Right cardiac atrium (tissue), 5 donors: ENCODE measurements at regions not wholly inside any gene's neighbourhood (a gene's known extent, or its start where the extent isn't known, plus 50 kb on each side); places are given as distances from the start of the nearest gene placed in this dataset.
"Not testable (repeated sequence)": the region's sequence is repeated elsewhere in the genome, so short reads cannot be mapped to it uniquely, and the experiment has no call there.

Experiments
- ATAC-seq, 2 donors: fragments of 200-7000 bp; cut with Tn5 transposase; one replicate each; pipeline versions ENCODE4 v1.8.0 to v1.9.1; 2020; ENCODE audit warnings: moderate library complexity in 2 of 2, mild to moderate bottlenecking in 1 of 2
- DNase-seq, 3 donors: peaks; one replicate each; pipeline ENCODE4 v3.0.0-alpha.2; 2020
- H3K27ac ChIP-seq: one replicate; pipeline ENCODE4 v1.5.1; 2013; ENCODE audit warnings: mild to moderate bottlenecking, low read length, control low read depth, moderate library complexity
- H3K27me3 ChIP-seq: one replicate; pipeline ENCODE4 v1.6.1; 2013; ENCODE audit not compliant: control insufficient read depth, insufficient read depth
- H3K4me1 ChIP-seq: one replicate; pipeline ENCODE4 v1.6.1; 2013; ENCODE audit warnings: low read length; ENCODE audit not compliant: control insufficient read depth, insufficient read depth
- H3K4me3 ChIP-seq: one replicate; pipeline ENCODE4 v1.5.1; 2013; ENCODE audit warnings: low read length, control low read depth
- H3K9me3 ChIP-seq: one replicate; pipeline ENCODE4 v1.6.1; 2013; ENCODE audit warnings: low read length; ENCODE audit not compliant: control insufficient read depth
- WGBS: extraction: QIAGEN DNeasy Blood & Tissue Kit; methylation state at CpG from one replicate; pipeline ENCODE4 v1.1.7; 2013; 5-methylcytosine and 5-hydroxymethylcytosine counted together
- intact Hi-C, 4 donors: fragments of 100-400 bp; cut with DNase I; formaldehyde crosslinking; loops; one replicate each; pipeline versions ENCODE4 v1.11.0 to v1.14.0; 2022 to 2023
- donor health status: healthy with polysubstance abuse.
- donor health status: DM: no; HTN: yes; CAD: no.
- donor health status: DM: no; HTN: no; CAD: no.
- donor health status: DM: no; HTN: yes; CAD: no; lungs with severe emphysema.
- donor health status: DM: yes; HTN: yes; CAD: no.

DNA sequence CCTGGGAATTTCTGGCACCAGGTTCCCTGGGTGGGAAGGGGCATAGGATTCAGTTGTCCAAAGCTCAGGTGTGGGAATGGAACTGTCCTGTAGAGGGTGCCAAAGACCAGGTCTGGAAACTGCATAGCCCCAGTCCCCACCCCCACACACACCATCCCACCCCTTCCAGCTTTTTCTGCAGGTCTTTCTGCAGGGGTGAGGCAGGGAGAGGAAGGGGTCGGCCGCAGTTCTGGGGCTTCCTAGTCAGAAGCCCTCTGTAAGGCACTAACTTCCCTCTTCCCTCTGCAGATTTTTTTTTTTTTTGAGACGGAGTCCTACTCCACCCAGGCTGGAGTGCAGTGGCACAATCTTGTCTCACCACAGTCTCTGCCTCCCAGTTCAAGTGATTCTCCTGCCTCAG lies 1949.7 kb downstream of the FOXD4L5 start:
- 51% methylated on average over 3 of the region's 3 CpGs for whole genome bisulfite sequencing
- ATAC-seq: not testable (repeated sequence)
- peak; percentile 17 to 53 (median 29) for DNase-seq

DNA sequence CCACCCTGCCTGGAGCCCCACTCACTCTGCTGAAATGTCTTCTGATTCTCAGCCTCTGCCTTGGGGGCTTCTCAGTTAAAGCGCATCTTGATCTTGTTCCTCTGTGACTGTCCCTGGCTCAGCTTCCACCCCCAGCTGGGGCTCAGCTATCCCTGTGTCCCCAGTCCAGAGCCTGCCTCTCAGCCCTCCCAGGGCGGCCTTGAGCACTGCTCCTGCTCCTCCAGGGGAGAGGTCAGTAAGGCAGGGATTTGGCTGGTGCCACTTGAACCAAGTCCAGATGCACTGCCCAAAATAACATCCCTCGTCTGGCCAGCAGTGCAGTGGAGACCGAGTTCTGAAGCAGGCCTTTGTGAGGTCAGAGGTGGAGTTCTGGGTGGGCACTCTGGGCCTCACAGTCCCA lies 1950.8 kb downstream of the FOXD4L5 start:
- intact Hi-C loops, H3K27me3 ChIP-seq, H3K9me3 ChIP-seq, H3K27ac ChIP-seq, H3K4me3 ChIP-seq, ATAC-seq, H3K4me1 ChIP-seq: not testable (repeated sequence)
- 25% methylated on average over 1 of the region's 4 CpGs for WGBS
- DNase-seq: peak; percentile 68 to 87 (median 86)

More for the DNA sequence above, 1949.7 kb downstream of the FOXD4L5 start:
- H3K27ac ChIP-seq, H3K4me1 ChIP-seq, H3K27me3 ChIP-seq, intact Hi-C loops, H3K9me3 ChIP-seq, H3K4me3 ChIP-seq: not testable (repeated sequence)

DNA sequence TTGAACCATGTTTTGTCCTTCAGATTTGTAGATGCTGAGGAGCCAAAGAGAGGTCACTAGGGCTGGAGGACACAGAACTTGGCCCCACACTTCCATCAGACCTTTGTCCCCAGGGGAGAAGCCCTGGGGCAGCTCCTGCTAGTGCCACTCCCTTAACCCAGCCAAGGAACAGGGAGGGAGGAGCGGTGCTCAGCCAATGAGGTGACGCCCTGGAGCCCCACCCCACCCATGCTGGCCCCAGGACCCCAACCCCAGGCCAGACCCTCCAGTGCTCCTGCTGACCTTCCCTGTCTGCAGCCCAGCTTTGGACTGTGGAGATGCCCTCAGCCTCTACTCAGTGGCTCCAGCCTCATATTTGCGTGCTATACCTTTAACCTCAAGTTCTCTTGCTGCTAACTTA lies 1951.9 kb downstream of the FOXD4L5 start:
- H3K27ac ChIP-seq, H3K27me3 ChIP-seq, intact Hi-C loops, H3K4me3 ChIP-seq, ATAC-seq, H3K4me1 ChIP-seq, H3K9me3 ChIP-seq: not testable (repeated sequence)
- peak in 2 of 3 donors; percentile 40 to 75 for DNase-seq
- 81% methylated on average over 2 of the region's 3 CpGs for WGBS

DNA sequence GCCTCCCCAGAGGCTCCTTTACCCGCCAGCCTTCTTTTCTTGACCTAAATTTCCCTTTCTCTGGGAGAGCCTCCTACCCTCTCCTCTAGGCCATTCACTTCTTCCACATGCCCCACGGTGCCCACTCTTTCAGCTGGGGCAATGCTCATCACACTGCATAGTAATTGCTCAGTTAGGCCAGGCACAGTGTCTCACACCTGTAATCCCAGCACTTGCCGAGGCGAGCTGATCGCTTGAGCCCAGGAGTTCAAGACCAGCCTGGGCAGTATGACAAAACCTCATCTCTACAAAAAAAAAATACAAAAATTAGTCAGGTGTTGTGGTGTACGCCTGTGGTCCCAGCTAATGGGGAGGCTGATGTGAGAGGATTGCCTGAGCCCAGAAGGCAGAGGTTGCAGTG lies 1956.7 kb downstream of the FOXD4L5 start:
- H3K4me1 ChIP-seq, H3K4me3 ChIP-seq, H3K27ac ChIP-seq, H3K27me3 ChIP-seq, intact Hi-C loops, ATAC-seq, DNase-seq, H3K9me3 ChIP-seq: not testable (repeated sequence)
- WGBS: 98% methylated on average over 5 of the region's 6 CpGs

DNA sequence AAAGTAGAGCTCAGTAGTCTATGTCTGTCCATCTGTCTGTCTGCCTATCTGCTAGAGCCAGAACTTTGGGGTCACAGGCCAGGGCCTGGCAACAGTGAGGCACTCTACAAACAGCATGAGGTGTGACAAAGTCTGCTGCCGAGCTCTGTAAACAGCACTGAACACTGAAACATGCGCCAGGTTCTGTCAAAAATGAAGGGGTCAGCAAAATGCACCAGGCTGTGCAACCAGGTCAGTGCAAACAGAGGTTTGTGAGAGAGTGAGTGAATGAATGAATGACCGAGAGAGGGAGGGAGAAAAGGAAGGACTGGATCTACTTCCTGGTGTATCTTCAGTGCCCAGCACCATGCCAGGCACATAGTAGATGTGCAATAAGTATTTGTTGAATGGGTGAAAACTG lies 1957.8 kb downstream of the FOXD4L5 start:
- DNase-seq: not testable (repeated sequence)

DNA sequence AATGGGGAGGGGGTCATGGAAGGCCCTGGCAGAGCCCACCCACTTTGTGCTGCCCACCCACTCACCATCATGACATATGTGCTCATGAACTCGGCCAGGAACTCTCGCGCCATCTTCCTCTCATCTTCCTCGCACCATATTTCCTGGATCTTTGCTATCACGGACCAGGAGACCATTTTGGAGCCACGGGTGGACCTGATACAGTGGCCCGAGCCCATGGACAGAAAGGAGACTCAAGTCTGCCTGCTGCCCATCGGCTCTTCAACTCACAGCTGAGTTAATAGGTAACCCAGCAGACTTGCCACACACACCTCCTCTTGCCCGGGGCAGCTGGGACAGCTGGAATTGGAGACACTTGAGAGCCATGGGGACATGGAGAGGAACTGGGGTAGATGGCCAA lies 1958.3 kb downstream of the FOXD4L5 start:
- H3K27me3 ChIP-seq, DNase-seq, ATAC-seq, H3K27ac ChIP-seq, H3K9me3 ChIP-seq, H3K4me3 ChIP-seq, H3K4me1 ChIP-seq, intact Hi-C loops: not testable (repeated sequence)
- WGBS: 83% methylated on average over 8 of the region's 9 CpGs

More for the DNA sequence above, 1957.8 kb downstream of the FOXD4L5 start:
- H3K27ac ChIP-seq, ATAC-seq, H3K27me3 ChIP-seq, H3K4me1 ChIP-seq, H3K4me3 ChIP-seq, H3K9me3 ChIP-seq, intact Hi-C loops: not testable (repeated sequence)
- 76% methylated on average over 3 of the region's 3 CpGs for WGBS

DNA sequence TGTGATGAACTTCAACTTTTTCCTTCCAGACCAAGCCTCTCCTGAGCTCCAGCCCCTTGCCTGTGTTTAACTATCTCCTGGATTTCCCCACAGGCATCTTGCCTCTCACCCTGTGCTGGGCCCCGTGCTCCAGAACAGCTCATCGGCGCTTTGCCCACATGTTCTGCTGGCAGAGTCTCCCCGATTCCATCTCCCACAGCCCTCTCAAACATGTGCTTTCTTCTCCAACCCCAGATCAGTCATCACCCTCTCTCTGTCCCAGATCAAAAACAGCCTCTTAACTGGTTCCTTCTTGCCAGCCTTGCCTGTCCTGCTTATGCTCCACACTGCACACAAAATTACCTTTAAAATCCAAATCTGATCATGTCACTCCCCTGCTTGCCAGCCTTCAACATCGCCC lies 1959.3 kb downstream of the FOXD4L5 start:
- intact Hi-C loops, ATAC-seq, H3K27ac ChIP-seq: not testable (repeated sequence)

DNA sequence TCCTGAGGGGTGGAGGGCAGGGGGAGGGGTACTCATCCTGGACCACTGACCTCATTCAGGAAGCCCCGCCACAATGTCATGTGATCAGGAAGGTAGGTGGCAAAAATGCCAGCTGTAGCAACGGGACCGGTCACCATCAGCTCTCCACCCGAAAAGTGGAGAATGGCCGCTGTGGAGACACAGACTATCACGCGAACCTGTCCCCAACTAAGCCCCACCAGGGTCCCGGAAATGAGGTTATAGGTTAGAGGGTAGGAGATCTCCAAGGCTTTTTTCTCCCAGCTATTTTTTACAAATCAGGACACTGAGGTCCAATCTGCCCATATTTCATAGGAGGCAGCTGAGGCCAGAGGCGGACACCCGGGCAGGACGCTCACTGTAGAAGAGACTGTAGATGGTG lies 1966.9 kb downstream of the FOXD4L5 start:
- DNase-seq, H3K4me1 ChIP-seq, H3K4me3 ChIP-seq, ATAC-seq, H3K27me3 ChIP-seq, H3K27ac ChIP-seq, H3K9me3 ChIP-seq, intact Hi-C loops: not testable (repeated sequence)
- WGBS: 88% methylated on average over 9 of the region's 11 CpGs

More for the DNA sequence above, 1959.3 kb downstream of the FOXD4L5 start:
- H3K27me3 ChIP-seq, H3K4me3 ChIP-seq, H3K9me3 ChIP-seq, H3K4me1 ChIP-seq: not testable (repeated sequence)
- 67% methylated on average over 5 of the region's 5 CpGs for WGBS
- DNase-seq: peak in 2 of 3 donors; percentile 58 to 64

DNA sequence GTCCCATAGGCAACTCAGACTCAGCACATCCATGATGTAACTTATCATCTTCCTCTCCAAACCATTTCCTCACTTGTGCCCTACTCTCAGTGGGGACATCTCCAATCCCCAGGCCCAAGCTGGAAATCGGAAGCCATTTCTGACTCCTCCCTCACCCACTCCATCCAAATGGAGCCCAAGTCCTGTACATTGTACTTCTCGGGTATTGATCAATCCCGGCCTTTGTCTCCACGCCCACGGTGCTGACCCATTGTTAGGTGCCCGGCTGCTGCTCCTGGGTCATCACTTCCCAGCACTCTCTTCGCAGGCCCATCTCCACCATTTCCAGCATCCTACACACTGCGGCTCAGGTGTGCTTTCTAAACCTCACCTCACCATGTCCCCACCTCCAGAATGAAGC lies 1969.6 kb downstream of the FOXD4L5 start:
- intact Hi-C loops, H3K27me3 ChIP-seq, H3K4me1 ChIP-seq, H3K9me3 ChIP-seq, ATAC-seq, H3K27ac ChIP-seq, H3K4me3 ChIP-seq: not testable (repeated sequence)
- peak in 2 of 3 donors; percentile 23 to 39 for DNase-seq
- WGBS: 90% methylated on average over 6 of the region's 8 CpGs

DNA sequence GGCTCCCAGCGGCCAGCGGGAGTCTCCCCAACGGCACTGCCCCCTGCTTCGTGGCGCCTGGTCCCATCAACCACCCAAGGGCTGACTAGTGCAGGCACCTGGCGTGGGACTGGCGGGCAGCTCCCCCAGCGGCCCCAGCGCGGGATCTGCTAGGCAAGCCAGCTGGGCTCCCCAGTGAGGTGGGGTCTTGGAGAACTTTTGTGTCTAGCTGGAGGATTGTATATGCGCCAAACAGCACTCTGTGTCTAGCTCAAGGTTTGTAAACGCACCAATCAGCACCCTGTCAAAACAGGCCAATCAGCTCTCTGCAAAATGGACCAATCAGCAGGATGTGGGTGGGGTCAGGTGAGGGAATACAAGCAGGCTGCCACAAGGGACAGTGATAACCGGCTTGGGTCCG lies 1988.2 kb downstream of the FOXD4L5 start:
- DNase-seq, intact Hi-C loops: not testable (repeated sequence)
- WGBS: 95% methylated on average over 9 of the region's 14 CpGs

DNA sequence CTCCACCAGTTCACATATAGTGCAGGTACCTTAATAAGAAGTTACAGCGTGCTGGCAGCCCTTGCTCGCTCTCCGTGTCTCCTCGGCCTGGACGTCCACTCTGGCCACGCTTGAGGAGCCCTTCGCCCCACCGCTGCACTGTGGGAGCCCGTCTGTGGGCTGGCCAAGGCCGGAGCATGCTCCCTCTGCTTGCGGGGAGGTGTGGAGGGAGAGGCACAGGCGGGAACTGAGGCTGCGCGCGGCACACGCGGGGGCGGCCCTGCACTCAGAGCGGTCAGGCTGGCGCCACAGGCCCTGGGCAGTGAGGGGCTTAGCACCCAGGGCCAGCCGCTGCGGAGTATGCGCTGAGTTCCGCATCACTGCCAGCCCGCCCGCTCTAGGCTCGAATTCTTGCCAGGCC lies 1988.6 kb downstream of the FOXD4L5 start:
- H3K27ac ChIP-seq, intact Hi-C loops, ATAC-seq, H3K4me1 ChIP-seq, H3K4me3 ChIP-seq, H3K9me3 ChIP-seq, H3K27me3 ChIP-seq: not testable (repeated sequence)
- DNase-seq: peak in 2 of 3 donors; percentile 7 to 17
- WGBS: 85% methylated on average over 10 of the region's 27 CpGs

More for the DNA sequence above, 1988.2 kb downstream of the FOXD4L5 start:
- not testable (repeated sequence) for H3K4me3 ChIP-seq, ATAC-seq, H3K27ac ChIP-seq, H3K27me3 ChIP-seq, H3K4me1 ChIP-seq, H3K9me3 ChIP-seq

DNA sequence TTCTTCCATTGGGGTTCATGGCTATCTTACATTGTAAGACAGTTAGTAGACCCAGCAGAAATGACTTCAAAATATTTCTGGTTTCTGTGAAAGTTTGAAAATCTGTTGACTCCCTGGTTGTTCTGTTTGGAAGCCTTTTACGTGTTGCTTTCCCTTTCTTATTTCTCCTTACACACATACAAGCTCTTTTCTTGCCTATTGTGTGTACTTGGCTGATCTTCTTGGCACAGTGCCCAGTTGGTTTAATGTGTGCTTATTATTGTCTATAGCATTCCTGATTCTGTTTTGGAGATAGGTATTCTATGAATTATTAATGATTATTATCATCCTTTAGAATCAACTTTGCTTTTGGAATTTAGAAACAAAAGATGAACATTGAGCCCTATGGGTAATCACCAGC lies 1995.0 kb downstream of the FOXD4L5 start:
- H3K4me3 ChIP-seq, H3K27ac ChIP-seq, intact Hi-C loops, H3K27me3 ChIP-seq, H3K4me1 ChIP-seq, H3K9me3 ChIP-seq, ATAC-seq: not testable (repeated sequence)
- WGBS: 47% methylated on average over 1 of the region's 1 CpG
- peak in 1 of 3 donors; percentile 4 for DNase-seq
